Skin epidermis (tissue), 12 donors: ENCODE measurements at regions not wholly inside any gene's neighbourhood (a gene's known extent, or its start where the extent isn't known, plus 50 kb on each side); places are given as distances from the start of the nearest gene placed in this dataset.
"Not testable (repeated sequence)": the region's sequence is repeated elsewhere in the genome, so short reads cannot be mapped to it uniquely, and the experiment has no call there.

ENCODE experiments used
- H3K27ac ChIP-seq, 21 experiments: fragments of 200-600 bp; sonication (generic) in 11 of 21; one replicate each; pipeline ENCODE4 v1.5.0; 2020; ENCODE audit warnings: mild to moderate bottlenecking in 3 of 21, inconsistent platforms in 2 of 21, moderate library complexity in 2 of 21
- H3K4me3 ChIP-seq, 7 experiments: fragments of 200-600 bp; sonication (generic) in 2 of 7; one replicate each; pipeline ENCODE4 v1.5.0; 2020; ENCODE audit warnings: inconsistent platforms in 2 of 7, mild to moderate bottlenecking in 2 of 7, moderate library complexity in 1 of 7

DNA sequence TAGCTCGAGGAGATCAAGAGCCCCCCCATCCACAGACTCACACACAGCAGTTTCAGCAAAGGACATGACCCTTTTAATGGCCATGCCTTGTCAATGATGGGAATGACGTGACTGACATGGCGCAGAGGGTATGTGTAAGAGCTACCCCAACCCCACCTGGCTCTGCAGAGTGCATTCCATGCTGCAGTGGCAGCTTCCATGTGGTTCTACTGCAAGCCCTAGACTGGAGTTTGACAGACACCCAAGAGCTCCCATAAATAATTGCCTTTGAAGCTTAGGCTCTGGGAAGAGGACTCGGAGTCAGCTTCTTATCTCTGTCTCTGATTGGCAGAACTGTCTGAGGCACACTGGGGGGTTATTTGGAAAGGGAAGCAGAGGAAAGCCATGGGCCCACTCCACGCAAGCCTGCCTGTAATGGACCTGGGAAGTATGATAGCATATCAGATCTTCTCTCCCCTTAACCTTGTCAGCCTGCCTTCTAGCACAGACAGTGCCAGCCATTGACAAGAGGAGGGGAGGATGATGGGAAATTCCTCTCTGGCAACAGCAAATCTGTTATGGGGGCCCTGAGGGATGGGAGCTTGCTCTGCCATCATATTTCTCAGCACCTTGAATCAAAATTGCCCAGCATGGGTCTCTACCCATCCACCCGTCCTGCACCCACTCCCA lies 478.5 kb upstream of the PODXL start:
- Histone ChIP-seq H3K4me3 (no peak overlapping the region), H3K27ac (no peak overlapping the region)

DNA sequence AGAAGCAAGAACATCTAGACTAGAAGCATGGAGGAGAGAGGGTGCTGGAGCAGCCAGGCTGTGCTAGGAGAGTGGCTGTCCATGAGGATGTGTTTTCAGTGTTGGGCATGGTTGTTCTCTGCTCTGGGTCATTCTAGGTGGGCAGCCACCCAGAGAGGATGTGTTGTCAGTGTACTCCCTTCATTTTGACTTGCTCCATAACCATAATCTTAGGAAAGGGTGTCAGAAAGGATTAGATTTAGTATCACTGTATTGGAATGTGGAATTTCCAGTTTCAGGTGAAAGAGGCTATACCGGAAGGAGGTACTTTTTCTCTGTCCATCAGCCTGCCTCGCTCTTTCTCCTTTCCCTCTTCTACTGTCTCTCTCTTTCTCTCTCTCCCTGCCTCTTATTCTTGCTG lies 474.5 kb upstream of the PODXL start:
- Histone ChIP-seq H3K27ac (no peak overlapping the region), H3K4me3 (no peak overlapping the region)

DNA sequence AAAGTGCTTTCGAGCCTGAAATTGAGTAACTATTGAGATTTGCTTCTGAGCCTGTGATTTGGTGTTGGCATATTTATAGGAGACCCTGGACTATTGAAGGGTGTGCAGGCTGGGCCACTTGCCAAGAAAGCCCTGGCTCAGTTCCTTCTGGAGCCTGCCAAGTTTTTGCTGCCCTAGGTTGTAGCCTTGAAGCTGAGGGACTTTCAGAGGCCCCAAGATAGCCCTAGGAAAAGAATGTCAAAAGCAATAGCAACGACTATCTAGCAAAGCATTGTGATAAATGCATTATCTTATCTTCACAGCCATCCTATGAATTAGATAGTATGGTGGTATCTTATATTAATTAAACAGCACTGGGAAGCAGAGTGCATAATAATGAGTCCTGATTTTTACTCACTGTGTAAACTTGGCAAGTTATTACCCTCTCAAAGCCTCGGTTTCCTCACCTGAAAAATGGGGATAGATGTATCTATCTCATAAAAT lies 473.7 kb upstream of the PODXL start:
- H3K27ac ChIP-seq = no peak overlapping the region
- no peak overlapping the region for H3K4me3 ChIP-seq

DNA sequence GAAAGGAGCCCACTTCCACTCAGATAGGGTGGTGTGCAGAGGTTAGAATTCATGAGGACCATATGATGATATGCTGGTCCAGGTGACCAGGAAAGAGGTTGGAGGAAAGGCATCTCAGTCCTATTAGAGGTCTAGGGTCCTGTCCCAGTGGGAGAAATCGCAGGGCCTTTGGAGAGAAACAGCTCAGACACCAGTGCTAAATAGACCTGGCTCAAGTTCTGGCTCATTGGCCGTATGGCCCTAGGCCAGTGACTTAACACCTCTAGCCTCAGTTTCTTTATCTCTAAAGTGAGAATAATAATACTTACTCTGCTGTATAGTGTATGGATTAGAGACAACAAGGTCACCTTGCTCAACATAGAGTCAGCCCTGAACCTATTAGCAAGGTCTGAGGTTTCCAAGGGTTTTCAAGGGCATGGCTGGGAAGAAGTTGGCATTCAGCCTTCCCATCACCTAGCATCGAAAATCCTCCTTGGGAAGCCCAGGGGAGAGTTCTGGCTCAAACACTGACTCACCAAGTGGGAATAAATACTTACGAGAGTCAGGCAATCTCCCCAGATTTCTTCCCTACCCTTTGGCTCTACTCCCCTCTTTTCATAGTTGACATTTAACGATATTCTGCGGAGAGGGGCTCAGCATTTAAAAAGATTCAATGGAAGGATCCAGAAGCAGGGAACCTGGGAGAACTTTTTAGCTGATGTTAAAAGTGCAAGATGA lies 473.1 kb upstream of the PODXL start:
- H3K27ac ChIP-seq = no peak overlapping the region
- no peak overlapping the region for H3K4me3 ChIP-seq

DNA sequence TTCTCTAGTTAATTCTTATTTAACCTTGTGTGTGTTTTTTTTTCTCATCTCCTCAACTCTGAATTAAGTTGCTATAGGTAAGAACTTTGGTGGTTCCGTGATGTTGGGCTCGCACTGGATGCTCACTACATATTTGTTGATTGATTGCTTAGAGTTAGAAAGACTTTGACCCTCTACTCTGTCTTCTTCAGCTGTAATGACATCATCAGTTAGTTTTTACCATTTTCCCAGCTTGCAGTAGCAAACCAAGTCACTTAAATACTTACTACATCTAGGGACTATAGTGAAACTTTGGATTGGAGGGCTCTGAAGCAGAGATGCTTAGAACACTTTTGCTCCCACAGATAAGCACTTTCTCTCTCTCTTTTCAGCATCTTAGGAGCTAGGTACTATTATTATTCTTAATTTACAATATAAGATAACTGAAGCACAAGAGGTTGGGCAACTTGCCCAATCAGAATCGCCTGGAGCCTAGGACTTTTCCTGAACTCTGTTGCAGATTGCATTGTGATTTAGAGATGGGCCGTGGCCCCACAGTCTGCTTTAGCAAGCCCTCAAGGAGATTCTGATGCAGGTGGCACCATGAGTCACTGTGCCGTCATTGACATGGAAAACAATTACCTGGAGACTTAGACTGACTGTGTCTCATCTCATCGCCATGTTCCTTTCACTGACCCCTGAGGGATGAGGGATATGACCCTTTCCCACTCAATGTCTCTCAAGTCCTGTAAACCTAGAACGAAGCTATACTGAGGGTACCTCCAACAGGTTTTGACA lies 471.9 kb upstream of the PODXL start:
- no peak overlapping the region for H3K4me3 ChIP-seq
- H3K27ac ChIP-seq = no peak overlapping the region

DNA sequence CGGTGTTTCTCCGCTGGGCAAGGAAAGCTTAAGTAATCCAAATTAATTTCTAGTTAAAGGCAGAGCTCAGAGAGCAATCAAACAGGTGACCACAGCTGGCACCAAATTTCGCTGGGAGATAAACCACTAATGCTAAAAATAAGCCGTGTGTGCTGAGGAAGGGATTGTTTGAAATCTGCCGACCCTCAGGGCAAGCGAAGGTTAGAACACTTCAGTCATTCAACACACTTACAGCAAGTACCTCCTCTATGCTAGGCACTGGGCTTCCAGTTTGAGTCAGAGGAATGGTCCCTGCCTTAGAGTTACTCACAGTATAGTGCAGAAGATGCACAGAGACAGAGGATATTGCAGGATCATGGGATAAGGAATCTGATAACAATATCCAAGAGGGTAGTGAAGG lies 467.9 kb upstream of the PODXL start:
- H3K4me3 ChIP-seq = no peak overlapping the region
- H3K27ac ChIP-seq = no peak overlapping the region

DNA sequence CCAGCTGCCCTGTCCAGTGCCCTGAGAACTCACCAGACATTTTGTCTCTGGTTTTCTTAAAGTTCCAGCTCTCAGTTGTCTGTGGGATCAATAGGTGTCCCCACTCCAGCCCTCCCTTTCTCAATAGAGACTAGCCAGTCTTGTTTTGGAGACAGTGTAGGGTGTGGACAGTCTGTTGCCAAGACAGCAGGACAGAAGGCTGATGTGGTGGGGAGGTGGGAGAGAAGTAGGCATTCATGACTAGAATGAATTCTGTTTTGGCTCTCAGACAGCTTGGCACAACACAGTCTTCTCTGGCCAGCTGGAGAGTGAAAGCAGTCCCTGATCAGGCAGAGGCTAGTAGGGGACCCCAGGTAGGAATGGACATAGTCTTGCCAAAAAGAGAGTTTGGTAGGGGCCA lies 467.0 kb upstream of the PODXL start:
- Histone ChIP-seq H3K27ac (no peak overlapping the region), H3K4me3 (no peak overlapping the region)

DNA sequence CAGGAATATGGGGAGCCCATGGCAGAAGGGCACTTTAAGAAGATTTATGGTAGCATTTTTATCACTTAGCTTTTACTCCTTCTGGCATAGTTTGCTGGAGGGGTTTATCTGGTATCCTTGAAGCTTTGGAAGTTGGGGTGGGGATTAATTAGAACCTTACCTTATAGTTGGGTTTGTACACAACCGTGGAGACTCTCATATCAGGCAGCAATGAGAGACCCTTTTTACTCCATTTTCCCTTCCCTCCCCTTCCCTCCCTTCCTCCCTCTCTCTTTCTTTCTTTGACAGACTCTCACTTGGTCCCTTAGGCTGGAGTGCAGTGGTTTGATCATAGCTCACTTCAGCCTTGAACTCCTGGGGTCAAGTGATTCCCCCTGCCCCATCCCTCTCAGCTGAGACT lies 465.8 kb upstream of the PODXL start:
- H3K4me3 ChIP-seq = no peak overlapping the region

DNA sequence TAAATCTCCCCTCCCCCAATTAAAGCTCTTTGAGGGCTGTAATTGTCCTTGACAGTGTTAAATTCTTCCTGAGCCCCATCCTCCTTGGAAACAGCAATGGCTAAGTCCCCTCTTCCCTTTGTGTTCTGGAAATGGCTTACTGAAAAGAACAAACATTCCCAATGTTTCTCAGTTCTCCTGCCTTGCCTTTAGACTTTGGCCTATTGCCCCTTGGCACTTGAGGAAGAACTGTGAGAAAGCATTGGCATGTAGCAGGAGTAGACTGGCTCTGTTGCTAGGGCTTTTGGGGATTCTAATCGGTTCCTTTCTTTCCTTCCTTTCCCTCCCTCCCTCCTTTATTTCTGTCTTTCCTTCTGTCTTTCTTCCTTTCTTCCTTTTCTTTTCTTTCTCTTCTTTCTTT lies 463.3 kb upstream of the PODXL start:
- H3K4me3 ChIP-seq = no peak overlapping the region
- no peak overlapping the region for H3K27ac ChIP-seq

More for the DNA sequence above, 465.8 kb upstream of the PODXL start:
- H3K27ac ChIP-seq = no peak overlapping the region

DNA sequence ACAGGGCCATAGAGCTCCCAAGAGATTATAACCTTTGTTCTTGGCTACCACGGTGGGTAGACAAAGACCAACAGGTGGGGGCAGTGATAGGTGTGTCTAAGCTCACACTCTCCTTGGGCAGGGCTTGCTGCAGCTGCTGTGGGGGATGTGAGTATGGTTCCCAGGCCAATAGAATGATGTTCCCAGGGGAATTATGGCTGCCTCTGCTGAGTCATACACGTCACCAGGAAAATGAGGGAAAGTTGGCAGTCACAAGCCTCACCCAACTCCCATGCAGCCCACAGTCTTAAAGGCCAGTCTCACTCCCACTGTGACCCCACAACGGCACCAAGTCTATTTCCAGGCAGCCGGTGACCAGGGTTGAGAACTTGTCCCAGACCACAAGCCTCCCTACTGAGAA lies 453.4 kb upstream of the PODXL start:
- Histone ChIP-seq H3K4me3 (no peak overlapping the region), H3K27ac (no peak overlapping the region)

DNA sequence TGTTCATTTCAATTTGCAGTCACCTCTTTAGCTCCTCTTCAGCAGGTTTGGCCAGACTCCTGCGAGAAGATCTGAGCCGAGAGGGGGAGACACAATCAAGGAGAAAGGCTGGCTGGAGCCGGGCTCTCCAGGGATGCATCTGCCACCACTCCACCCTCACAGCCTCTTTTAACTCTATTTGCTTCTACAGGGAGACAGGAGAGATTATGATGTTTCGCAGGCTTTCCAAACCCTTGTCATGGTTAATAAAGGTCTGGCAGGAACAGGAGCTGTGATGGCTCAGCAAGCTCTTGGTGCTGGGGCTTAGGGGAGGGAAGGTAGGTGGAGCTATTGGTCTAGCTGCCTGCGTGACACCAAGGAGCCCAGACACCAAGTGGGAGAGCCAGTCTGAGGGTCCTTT lies 448.1 kb upstream of the PODXL start:
- no peak overlapping the region for H3K4me3 ChIP-seq
- H3K27ac ChIP-seq = no peak overlapping the region

DNA sequence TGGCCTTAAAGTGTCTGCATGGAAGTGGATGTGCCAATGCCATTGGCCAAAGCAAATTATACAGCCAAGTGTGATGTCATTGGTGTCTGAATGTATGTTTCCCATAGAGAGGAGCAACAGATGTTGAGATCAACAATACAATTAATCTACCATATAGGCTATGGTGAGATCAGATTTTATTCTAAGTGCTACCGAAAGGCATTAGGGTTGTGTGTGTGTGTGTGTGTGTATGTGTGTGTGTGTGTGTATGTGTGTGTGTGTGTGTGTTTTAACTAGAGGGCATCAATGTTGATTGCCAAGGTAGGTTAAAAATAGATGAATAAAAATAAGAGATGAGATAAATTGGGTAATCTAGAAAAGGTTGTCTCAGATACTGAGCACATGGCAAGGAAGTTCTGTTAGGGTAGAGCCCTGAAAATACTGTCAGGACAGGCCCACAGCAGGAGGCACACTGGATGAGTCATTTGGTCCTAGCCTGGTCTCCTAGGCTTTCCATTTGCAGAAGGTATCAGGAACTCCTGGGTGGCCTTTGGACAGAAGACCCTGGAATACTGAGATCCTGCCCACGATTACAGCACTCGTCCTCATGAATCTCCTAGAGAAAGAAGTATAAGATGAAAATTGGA lies 446.0 kb upstream of the PODXL start:
- Histone ChIP-seq H3K4me3 (no peak overlapping the region), H3K27ac (no peak overlapping the region)

DNA sequence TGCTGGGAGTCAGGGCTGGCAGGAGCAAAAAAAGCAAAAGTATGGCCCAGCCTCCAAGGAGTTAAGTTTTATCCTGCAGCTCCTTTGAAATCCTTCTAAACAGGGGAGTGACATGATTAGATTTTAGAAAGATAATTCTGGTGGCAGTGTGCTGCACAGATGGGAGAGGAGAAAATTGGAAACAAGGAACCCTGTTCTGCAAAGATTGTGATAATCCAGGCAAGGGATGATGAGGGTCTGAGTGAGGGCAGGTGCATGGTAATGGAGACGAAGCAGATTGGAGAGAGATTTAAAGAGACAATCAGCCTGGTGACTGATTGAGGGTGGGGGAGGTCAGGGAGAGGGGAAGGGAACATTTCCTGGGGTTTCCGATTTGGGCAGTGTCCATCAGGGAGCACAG lies 444.7 kb upstream of the PODXL start:
- H3K4me3 ChIP-seq = no peak overlapping the region
- H3K27ac ChIP-seq = no peak overlapping the region

DNA sequence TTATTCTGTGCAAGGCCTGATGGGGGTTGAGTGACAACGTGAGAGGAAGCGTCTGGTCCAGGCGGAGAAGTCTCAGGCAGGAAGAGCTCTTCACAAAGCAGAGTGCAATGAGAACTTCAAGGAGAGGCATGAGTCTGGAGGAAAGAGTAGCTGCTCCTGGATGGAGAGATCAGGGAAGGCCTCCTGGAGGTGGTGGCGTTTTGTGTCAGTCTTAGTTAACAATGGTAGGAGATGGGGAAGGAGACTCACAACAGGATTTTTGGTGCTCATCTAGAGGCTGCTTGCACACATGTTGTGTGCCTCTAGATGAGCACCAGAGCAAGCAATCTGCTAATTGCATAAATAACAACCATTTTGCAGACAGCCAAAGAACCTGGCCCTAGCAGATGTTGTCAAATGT lies 442.8 kb upstream of the PODXL start:
- H3K27ac ChIP-seq = no peak overlapping the region
- no peak overlapping the region for H3K4me3 ChIP-seq

DNA sequence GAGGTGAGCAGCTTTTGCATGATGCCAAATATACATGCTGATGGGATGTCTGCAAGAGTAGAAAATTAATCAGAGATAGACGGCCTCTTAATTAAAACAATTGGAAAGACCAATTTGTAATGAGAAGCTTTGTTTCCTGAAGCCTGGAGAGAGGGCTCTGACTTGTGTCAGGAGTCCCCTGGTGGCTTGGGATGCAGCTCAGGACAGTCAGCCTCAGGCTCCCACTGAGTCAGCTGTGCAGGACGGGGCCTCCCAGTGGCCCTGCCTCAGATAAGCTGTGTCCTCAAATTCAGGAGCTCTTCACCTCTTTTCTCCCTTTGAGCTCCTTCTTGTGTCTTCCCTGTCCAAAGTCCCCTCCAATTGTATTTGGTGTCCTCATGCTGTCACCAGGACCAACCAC lies 438.9 kb upstream of the PODXL start:
- Histone ChIP-seq H3K27ac (no peak overlapping the region), H3K4me3 (no peak overlapping the region)

DNA sequence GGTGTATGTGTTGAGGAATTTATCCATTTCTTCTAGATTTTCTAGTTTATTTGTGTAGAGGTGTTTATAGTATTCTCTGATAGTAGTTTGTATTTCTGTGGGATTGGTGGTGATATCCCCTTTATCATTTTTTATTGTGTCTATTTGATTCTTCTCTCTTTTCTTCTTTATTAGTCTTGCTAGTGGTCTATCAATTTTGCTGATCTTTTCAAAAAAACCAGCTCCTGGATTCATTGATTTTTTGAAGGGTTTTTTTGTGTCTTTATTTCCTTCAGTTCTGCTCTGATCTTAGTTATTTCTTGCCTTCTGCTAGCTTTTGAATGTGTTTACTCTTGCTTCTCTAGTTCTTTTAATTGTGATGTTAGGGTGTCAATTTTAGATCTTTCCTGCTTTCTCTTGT lies 424.6 kb upstream of the PODXL start:
- not testable (repeated sequence) for H3K27ac ChIP-seq, H3K4me3 ChIP-seq

DNA sequence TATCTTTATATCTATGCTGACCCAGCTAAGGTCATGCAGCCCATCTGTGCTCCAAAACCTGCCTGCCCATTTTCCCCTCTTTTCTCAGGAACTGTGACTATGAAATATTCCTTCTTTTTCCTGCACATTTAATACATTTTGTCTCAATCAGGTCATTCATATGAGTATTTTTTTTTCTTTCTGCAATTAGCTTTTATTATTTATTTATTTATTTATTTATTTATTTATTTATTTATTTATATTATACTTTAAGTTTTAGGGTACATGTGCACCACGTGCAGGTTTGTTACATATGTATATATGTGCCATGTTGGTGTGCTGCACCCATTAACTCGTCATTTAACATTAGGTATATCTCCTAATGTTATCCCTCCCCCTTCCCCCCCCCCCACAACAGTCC lies 421.7 kb upstream of the PODXL start:
- H3K4me3 ChIP-seq, H3K27ac ChIP-seq: not testable (repeated sequence)

DNA sequence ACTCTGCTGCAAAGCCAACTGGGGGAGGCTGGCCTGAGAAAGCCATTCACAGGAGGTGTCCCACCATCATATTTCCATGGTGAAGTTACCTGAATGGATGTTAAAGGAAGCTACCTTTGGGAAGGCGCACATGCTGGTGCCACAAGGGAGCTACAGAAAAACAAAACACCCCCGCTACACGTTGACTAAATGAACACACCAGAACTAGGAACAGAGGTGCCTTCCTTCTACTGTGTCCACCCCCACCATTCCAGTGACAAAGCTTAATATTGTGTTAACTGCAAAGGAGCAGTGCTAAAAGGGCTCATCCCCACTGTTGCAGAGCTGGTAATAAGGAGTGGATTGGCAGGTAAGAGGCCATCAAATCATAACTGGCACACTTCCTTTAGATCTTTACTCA lies 420.0 kb upstream of the PODXL start:
- Histone ChIP-seq H3K4me3 (no peak overlapping the region), H3K27ac (no peak overlapping the region)

DNA sequence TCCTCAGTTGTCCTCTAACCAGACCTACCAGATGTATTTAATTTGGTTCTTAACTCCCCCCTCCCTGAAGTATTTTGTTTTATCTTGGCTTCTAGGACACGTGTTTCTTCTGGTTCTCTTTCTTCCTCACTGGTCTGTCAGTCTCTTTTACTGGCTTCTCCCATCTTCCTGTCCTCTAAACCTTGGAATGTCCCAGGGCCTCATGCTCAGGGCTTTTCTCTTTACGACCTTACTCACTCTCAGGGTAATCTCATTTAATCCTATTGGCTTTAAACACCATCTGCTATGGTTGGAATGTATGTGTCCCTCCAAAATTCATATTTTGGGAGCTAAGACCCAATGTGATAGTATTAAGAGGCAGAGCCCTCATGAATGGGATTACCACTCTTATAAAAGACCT lies 418.2 kb upstream of the PODXL start:
- no peak overlapping the region for H3K27ac ChIP-seq
- no peak overlapping the region for H3K4me3 ChIP-seq

DNA sequence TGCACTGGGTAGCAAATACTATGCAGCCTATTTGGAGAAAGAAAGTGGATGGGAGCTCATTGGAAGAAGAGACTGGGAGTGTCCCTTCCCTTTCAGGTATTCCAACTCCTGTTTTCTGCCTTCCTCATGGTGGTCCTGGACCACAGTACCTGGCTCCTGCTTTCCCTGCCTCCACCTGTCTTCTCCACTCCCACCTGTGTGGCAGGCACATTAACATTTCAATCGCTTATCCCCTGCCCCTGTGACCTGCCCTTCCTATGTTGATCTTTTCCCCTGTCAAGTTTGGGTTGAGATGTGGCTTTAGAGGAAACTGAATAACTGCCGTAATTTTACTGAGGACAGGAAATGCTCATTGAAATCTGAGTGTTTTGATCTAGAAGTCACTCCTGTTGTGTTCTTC lies 415.8 kb upstream of the PODXL start:
- Histone ChIP-seq H3K27ac (no peak overlapping the region), H3K4me3 (no peak overlapping the region)

DNA sequence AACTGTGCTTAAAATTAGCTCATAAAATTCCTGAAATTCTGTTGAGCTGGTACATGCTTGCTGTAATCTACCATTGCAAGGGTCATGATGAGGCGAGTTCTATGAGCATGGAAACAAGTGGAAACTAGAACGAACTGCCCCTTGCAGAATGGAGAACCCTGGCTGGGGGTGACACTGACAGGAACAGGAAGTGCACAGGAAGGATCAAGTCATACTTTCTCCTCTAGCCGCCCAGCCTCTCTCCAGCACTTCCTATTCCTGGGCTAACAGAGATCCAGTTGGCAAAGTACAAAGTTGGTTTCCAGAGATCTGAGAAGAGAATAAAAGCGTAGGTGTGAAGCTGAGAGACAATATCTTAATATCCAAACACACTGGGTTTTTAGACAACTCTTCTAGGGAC lies 414.2 kb upstream of the PODXL start:
- no peak overlapping the region for H3K4me3 ChIP-seq
- no peak overlapping the region for H3K27ac ChIP-seq
